ENCODE measurements at regions not wholly inside any gene's neighbourhood (a gene's known extent, or its start where the extent isn't known, plus 50 kb on each side); places are given as distances from the start of the nearest gene placed in this dataset.
"Not testable (repeated sequence)": the region's sequence is repeated elsewhere in the genome, so short reads cannot be mapped to it uniquely, and the experiment has no call there.

DNA sequence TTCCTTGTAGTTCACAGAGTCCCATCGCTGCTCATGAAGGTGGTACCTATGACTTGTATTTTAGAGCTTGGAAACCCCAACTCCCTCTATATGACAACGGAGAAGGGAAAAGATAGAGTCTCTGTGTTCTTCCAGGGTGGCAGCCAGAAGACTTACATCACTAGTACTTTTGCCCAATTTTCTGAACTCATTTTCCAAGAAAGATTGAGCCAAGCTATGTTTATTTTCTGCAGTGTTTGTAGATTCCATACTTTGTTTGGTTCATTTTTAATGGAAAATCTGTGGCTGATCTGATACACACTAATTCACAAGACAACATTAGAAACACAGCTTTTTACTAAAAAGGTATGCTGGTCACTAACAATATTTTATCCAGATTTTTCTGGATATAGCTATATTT is 60.2 kb upstream of the ATP5MC3 start:
- no peak for DNase-seq (ENCODE audit: low read depth in 1 of 2, low spot score in 1 of 2)
- TF ChIP-seq, protein P1, sequence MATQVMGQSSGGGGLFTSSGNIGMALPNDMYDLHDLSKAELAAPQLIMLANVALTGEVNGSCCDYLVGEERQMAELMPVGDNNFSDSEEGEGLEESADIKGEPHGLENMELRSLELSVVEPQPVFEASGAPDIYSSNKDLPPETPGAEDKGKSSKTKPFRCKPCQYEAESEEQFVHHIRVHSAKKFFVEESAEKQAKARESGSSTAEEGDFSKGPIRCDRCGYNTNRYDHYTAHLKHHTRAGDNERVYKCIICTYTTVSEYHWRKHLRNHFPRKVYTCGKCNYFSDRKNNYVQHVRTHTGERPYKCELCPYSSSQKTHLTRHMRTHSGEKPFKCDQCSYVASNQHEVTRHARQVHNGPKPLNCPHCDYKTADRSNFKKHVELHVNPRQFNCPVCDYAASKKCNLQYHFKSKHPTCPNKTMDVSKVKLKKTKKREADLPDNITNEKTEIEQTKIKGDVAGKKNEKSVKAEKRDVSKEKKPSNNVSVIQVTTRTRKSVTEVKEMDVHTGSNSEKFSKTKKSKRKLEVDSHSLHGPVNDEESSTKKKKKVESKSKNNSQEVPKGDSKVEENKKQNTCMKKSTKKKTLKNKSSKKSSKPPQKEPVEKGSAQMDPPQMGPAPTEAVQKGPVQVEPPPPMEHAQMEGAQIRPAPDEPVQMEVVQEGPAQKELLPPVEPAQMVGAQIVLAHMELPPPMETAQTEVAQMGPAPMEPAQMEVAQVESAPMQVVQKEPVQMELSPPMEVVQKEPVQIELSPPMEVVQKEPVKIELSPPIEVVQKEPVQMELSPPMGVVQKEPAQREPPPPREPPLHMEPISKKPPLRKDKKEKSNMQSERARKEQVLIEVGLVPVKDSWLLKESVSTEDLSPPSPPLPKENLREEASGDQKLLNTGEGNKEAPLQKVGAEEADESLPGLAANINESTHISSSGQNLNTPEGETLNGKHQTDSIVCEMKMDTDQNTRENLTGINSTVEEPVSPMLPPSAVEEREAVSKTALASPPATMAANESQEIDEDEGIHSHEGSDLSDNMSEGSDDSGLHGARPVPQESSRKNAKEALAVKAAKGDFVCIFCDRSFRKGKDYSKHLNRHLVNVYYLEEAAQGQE (IDR thresholded peaks at IDR 0.05; ENCODE audit: insufficient replicate concordance, low read depth): no peak
- TF ChIP-seq, protein P2, sequence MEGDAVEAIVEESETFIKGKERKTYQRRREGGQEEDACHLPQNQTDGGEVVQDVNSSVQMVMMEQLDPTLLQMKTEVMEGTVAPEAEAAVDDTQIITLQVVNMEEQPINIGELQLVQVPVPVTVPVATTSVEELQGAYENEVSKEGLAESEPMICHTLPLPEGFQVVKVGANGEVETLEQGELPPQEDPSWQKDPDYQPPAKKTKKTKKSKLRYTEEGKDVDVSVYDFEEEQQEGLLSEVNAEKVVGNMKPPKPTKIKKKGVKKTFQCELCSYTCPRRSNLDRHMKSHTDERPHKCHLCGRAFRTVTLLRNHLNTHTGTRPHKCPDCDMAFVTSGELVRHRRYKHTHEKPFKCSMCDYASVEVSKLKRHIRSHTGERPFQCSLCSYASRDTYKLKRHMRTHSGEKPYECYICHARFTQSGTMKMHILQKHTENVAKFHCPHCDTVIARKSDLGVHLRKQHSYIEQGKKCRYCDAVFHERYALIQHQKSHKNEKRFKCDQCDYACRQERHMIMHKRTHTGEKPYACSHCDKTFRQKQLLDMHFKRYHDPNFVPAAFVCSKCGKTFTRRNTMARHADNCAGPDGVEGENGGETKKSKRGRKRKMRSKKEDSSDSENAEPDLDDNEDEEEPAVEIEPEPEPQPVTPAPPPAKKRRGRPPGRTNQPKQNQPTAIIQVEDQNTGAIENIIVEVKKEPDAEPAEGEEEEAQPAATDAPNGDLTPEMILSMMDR (IDR thresholded peaks at IDR 0.05; ENCODE audit: insufficient read depth, low read length): no peak
- TF ChIP-seq SPI1 (IDR thresholded peaks at IDR 0.05; ENCODE audit: borderline replicate concordance, low read depth): no peak
- TF ChIP-seq POLR2AphosphoS5 (IDR thresholded peaks at IDR 0.05; ENCODE audit: low read depth): no peak
- TF ChIP-seq GABPA (IDR thresholded peaks at IDR 0.05; ENCODE audit: low read depth): no peak

DNA sequence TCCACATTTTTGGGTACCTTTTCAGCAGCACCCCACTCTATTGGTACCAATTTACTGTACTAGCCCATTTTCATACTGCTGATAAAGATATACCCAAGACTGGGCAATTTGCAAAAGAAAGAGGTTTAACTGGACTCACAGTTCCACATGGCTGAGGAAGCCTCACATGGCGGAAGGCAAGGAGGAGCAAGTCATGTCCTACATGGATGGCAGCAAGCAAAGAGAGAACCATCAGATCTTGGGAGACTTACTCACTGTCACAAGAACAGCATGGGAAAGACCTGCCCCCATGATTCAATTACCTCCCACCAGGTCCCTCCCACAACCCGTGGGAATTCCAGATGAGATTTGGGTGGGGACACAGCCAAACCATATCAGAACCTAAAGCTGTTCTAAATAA is 58.5 kb upstream of the ATP5MC3 start:
- H3K4me3 ChIP-seq (replicated peaks; ENCODE audit: insufficient read depth, low read length); H3K27ac ChIP-seq (replicated peaks); DNase-seq (ENCODE audit: low read depth in 1 of 2, low spot score in 1 of 2): not testable (repeated sequence)
- H3K27me3 ChIP-seq (ENCODE audit: insufficient read depth, poor library complexity, severe bottlenecking): peaks cover 14% of the 10 kb centered on the region

More for the DNA sequence above, 60.2 kb upstream of the ATP5MC3 start:
- no peak overlapping the region for H3K4me3 ChIP-seq (replicated peaks; ENCODE audit: insufficient read depth, low read length)
- H3K27me3 ChIP-seq (ENCODE audit: insufficient read depth, poor library complexity, severe bottlenecking): peaks cover 16% of the 10 kb centered on the region
- H3K27ac ChIP-seq (replicated peaks): no peak overlapping the region

DNA sequence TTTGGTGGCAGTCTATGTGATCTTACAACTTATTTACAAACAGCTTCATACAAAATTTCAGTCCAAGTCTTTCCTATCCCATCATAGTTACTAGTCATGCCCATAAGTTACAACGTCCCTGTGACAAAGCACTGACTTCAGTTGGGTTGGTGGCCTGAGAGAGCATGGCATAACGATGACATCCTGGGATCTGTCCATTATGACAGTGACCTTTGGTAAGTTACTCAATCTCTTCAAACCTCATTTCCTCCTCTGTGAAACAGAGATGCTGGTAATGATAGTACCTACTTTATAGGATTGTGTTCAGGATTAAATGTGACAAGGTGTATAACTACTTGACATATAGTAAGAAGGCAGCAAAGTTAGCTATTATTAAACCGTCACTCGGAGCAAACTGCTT is 55.4 kb upstream of the ATP5MC3 start:
- Histone ChIP-seq H3K27me3 (ENCODE audit: insufficient read depth, poor library complexity, severe bottlenecking) (peaks cover 3% of the 10 kb centered on the region), H3K4me3 (replicated peaks; ENCODE audit: insufficient read depth, low read length) (no peak overlapping the region), H3K27ac (replicated peaks) (no peak overlapping the region)
- TF ChIP-seq SPI1 (IDR thresholded peaks at IDR 0.05; ENCODE audit: borderline replicate concordance, low read depth): no peak
- no peak for TF ChIP-seq POLR2AphosphoS5 (IDR thresholded peaks at IDR 0.05; ENCODE audit: low read depth)
- TF ChIP-seq, protein P1 (IDR thresholded peaks at IDR 0.05; ENCODE audit: insufficient replicate concordance, low read depth): no peak
- no peak for TF ChIP-seq GABPA (IDR thresholded peaks at IDR 0.05; ENCODE audit: low read depth)
- TF ChIP-seq, protein P2 (IDR thresholded peaks at IDR 0.05; ENCODE audit: insufficient read depth, low read length): no peak
- no peak for DNase-seq (ENCODE audit: low read depth in 1 of 2, low spot score in 1 of 2)

DNA sequence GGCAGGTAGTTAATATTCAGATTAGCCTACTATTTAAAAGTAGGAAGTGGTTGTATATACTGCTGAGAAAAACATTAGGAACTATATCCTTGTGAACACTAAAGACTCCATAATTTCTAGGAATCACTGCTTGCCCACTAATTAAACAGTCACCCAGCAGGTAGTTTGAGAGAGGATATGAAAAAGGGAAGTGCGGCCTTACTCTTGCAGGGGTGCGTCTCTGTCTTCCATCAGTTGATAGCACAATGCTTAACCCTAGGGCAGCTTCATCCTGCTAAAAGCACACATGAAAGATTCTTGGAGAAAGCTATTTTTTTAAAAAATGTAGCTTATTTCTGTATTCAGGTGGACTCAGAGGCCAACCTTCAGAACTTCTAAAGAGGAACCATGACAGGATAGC is 53.1 kb upstream of the ATP5MC3 start:
- Histone ChIP-seq H3K27me3 (ENCODE audit: insufficient read depth, poor library complexity, severe bottlenecking) (peaks cover 3% of the 10 kb centered on the region), H3K4me3 (replicated peaks; ENCODE audit: insufficient read depth, low read length) (no peak overlapping the region), H3K27ac (replicated peaks) (no peak overlapping the region)
- TF ChIP-seq, protein P2 (IDR thresholded peaks at IDR 0.05; ENCODE audit: insufficient read depth, low read length): no peak
- TF ChIP-seq SPI1 (IDR thresholded peaks at IDR 0.05; ENCODE audit: borderline replicate concordance, low read depth) (peak; percentile 92), POLR2AphosphoS5 (IDR thresholded peaks at IDR 0.05; ENCODE audit: low read depth) (no peak), GABPA (IDR thresholded peaks at IDR 0.05; ENCODE audit: low read depth) (no peak)
- no peak for DNase-seq (ENCODE audit: low read depth in 1 of 2, low spot score in 1 of 2)

Data from HL-60 (cell line).